ENCODE measurements at regions not wholly inside any gene's neighbourhood (a gene's known extent, or its start where the extent isn't known, plus 50 kb on each side); places are given as distances from the start of the nearest gene placed in this dataset.

DNA sequence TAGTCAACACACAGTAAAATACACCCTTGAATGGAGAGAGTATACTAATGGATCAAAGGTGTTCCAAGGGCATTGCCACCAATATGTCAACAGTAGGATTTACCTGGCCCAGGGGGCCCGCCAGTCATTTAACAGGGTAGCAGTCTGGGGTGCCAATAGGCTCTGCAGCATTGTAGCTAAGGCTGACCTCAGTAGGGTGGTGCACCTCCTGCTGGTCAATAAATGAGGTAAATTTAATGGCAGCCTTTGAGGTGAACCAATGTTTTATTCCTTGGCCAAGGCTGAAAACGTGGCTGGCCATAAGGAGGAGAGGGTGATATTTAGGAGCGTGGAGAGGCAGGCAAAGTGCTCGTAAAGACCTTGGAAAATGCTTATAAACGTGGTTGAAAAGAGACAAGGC is 147.2 kb downstream of the RPS12 start:
- no peaks in the 10 kb centered on the region for H3K9me3 ChIP-seq (replicated peaks in 1 of 3)
- intact Hi-C loops (cut with DNase I), result loop anchor here in 1 of 2 donors (5.0 kb wide), 1 partner anchor 551 kb away; no protein-coding TSS in a partner anchor
- TF ChIP-seq POLR2A (IDR thresholded peaks at IDR 0.05), result no peak
- TF ChIP-seq, protein P1, sequence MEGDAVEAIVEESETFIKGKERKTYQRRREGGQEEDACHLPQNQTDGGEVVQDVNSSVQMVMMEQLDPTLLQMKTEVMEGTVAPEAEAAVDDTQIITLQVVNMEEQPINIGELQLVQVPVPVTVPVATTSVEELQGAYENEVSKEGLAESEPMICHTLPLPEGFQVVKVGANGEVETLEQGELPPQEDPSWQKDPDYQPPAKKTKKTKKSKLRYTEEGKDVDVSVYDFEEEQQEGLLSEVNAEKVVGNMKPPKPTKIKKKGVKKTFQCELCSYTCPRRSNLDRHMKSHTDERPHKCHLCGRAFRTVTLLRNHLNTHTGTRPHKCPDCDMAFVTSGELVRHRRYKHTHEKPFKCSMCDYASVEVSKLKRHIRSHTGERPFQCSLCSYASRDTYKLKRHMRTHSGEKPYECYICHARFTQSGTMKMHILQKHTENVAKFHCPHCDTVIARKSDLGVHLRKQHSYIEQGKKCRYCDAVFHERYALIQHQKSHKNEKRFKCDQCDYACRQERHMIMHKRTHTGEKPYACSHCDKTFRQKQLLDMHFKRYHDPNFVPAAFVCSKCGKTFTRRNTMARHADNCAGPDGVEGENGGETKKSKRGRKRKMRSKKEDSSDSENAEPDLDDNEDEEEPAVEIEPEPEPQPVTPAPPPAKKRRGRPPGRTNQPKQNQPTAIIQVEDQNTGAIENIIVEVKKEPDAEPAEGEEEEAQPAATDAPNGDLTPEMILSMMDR (IDR thresholded peaks at IDR 0.05), result peak in 1 of 6 experiments; percentile 23
- WGBS, 4 donors, result 69 to 73% (median 70%) methylated on average over 5 of the region's 5 CpGs
- peak in 1 of 7 donors; percentile 3 for DNase-seq
- H3K4me1 ChIP-seq (replicated peaks in 1 of 2), result no peaks in the 10 kb centered on the region
- H3K27me3 ChIP-seq, result no peaks in the 10 kb centered on the region
- no peaks in the 10 kb centered on the region for H3K36me3 ChIP-seq (replicated peaks in 1 of 2)
- no peak overlapping the region for H3K4me3 ChIP-seq
- no peak overlapping the region for H3K27ac ChIP-seq

- H3K27ac ChIP-seq, result no peak overlapping the region
- no peaks in the 10 kb centered on the region for H3K4me1 ChIP-seq (replicated peaks in 1 of 2)
- no peaks in the 10 kb centered on the region for H3K9me3 ChIP-seq (replicated peaks in 1 of 3)
- 60 to 66% (median 62%) methylated on average over 7 of the region's 7 CpGs for WGBS, 4 donors
- intact Hi-C loops (cut with DNase I), result loop anchor here in 1 of 2 donors (5.0 kb wide), 1 partner anchor 549 kb away; no protein-coding TSS in a partner anchor
- DNase-seq, result peak; percentile 56 to 87 (median 74)
- no peak overlapping the region for H3K4me3 ChIP-seq
- no peaks in the 10 kb centered on the region for H3K36me3 ChIP-seq (replicated peaks in 1 of 2)
- no peak for TF ChIP-seq POLR2A (IDR thresholded peaks at IDR 0.05)
- TF ChIP-seq, protein P1 (IDR thresholded peaks at IDR 0.05), result peak; percentile 59 to 83 (median 68)
- H3K27me3 ChIP-seq, result no peaks in the 10 kb centered on the region
Observed at GRCh38 chr6:132962936-132963868, 148.8 kb downstream of the RPS12 start.

DNA sequence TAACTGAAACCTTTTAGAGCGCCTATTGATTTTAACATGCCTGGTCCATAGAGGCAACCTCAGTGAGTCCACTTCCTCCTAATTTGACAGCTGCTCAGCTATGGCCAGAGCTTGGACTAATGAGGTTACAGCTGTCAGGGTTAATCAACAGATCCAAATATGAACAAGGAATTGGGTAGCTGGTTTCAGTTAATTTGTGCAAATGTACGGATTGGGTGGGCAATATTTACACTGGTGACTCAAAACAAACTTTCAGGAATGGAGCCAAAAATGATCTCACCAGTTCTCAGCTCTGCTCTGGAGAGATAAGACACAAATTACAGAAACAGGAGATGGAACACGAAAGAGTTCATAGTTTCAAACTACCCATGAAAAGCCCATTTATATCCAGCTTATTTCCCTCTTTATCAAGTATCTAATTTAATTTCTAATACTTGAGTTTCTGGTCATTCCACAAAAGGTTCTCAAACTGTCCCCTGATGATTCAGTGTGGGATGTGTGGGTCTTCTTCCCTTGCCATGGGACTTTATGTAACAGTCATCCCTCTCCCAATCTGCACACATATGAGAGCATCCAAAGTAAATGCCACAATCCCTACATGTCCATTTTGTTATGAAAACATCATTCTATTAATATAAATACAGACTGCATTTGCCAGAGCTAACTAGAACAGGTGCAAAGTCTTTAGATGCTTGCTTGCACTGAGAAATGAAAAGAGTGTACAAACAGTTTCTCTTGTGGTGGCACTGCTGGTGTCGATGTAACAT is 149.9 kb downstream of the RPS12 start:
- Histone ChIP-seq H3K9me3 (replicated peaks in 1 of 3) (no peaks in the 10 kb centered on the region), H3K4me3 (no peak overlapping the region), H3K4me1 (replicated peaks in 1 of 2) (no peaks in the 10 kb centered on the region), H3K36me3 (replicated peaks in 1 of 2) (no peaks in the 10 kb centered on the region), H3K27me3 (no peaks in the 10 kb centered on the region), H3K27ac (no peak overlapping the region)
- TF ChIP-seq POLR2A (IDR thresholded peaks at IDR 0.05), result no peak
- TF ChIP-seq, protein P1 (IDR thresholded peaks at IDR 0.05), result no peak
- intact Hi-C loops (cut with DNase I), result loop anchor here in 1 of 2 donors (5.0 kb wide), 1 partner anchor 548 kb away; no protein-coding TSS in a partner anchor
- no peak for DNase-seq
- WGBS, 4 donors, result 42 to 54% (median 52%) methylated on average over 4 of the region's 4 CpGs

DNA sequence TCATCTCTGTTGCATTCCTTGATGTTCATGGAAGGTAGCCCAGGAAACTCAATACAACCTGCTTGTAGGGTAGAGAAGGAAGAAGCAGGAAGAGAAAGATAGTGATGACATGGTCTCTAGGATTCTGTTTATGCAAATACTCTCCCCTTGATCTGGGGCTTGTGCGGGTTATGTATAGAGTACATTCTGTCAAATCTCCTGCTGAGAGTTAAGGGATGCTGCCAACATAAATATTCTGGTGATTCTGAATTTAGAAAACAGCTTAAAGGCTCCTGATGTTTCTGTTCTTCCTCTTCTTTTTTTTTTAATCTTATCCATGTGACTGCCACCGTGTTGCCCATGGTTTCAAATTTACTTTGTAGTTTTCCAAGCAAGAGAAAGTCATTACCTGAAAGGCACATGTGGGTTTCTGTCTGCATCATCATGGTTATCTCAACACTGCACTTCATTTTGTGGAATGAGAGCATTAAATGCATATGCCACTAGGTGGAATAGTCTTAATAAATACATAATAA is 150.6 kb downstream of the RPS12 start:
- Histone ChIP-seq H3K27me3 (no peaks in the 10 kb centered on the region), H3K27ac (no peak overlapping the region), H3K4me1 (replicated peaks in 1 of 2) (no peaks in the 10 kb centered on the region), H3K4me3 (no peak overlapping the region), H3K9me3 (replicated peaks in 1 of 3) (no peaks in the 10 kb centered on the region), H3K36me3 (replicated peaks in 1 of 2) (no peaks in the 10 kb centered on the region)
- no peak for DNase-seq
- intact Hi-C loops (cut with DNase I), result loop anchor here in 1 of 2 donors (5.0 kb wide), 1 partner anchor 547 kb away; no protein-coding TSS in a partner anchor
- 35 to 50% (median 42%) methylated on average over 2 of the region's 2 CpGs for WGBS, 4 donors
- TF ChIP-seq, protein P1 (IDR thresholded peaks at IDR 0.05), result no peak
- TF ChIP-seq POLR2A (IDR thresholded peaks at IDR 0.05), result no peak
